Heart left ventricle (tissue), 16 donors: ENCODE measurements at regions not wholly inside any gene's neighbourhood (a gene's known extent, or its start where the extent isn't known, plus 50 kb on each side); places are given as distances from the start of the nearest gene placed in this dataset.

Experiments
- ATAC-seq, 4 donors: fragments of 200-7000 bp; cut with Tn5 transposase; one replicate each; pipeline ENCODE4 v1.9.1; 2020 to 2022; ENCODE audit warnings: moderate library complexity in 4 of 4, mild to moderate bottlenecking in 3 of 4, moderate number of reproducible peaks in 1 of 4
- DNase-seq, 5 donors: peaks; one replicate each; pipeline ENCODE4 v3.0.0-alpha.2; 2020
- H3K27ac ChIP-seq, 12 donors: fragments of 200-600 bp; sonication (generic) in 4 of 12; one replicate each; pipeline versions ENCODE4 v1.5.0 to v1.8.0; 2016 to 2022; ENCODE audit warnings: mild to moderate bottlenecking in 2 of 12
- H3K27me3 ChIP-seq, 9 donors: fragments of 200-600 bp; sonication (generic) in 2 of 9; one replicate each; pipeline versions ENCODE4 v1.5.1 to v1.8.0; 2016 to 2022; ENCODE audit warnings: mild to moderate bottlenecking in 3 of 9
- H3K36me3 ChIP-seq, 9 donors: fragments of 200-600 bp; sonication (generic) in 2 of 9; one replicate each; pipeline versions ENCODE4 v1.5.0 to v1.8.0; 2018 to 2022; ENCODE audit warnings: mild to moderate bottlenecking in 2 of 9
- H3K4me1 ChIP-seq, 12 donors: fragments of 200-600 bp; sonication (generic) in 4 of 12; one replicate each; pipeline versions ENCODE4 v1.5.0 to v1.8.0; 2016 to 2022; ENCODE audit warnings: mild to moderate bottlenecking in 3 of 12
- H3K4me3 ChIP-seq, 12 donors: fragments of 200-600 bp; sonication (generic) in 4 of 12; one replicate each; pipeline versions ENCODE4 v1.5.0 to v1.8.0; 2017 to 2022; ENCODE audit warnings: mild to moderate bottlenecking in 9 of 12, moderate library complexity in 4 of 12
- H3K9me3 ChIP-seq, 12 donors: fragments of 200-600 bp; sonication (generic) in 4 of 12; one replicate each; pipeline versions ENCODE4 v1.5.0 to v1.8.0; 2016 to 2022; ENCODE audit warnings: mild to moderate bottlenecking in 1 of 12
- CTCF ChIP-seq, 12 donors: fragments of 200-600 bp; sonication (generic) in 4 of 12; IDR thresholded peaks; one replicate each; pipeline versions ENCODE4 v1.5.0 to v1.8.0; 2018 to 2022; ENCODE audit warnings: antibody characterized with exemption in 12 of 12, mild to moderate bottlenecking in 5 of 12
- POLR2A ChIP-seq, 2 donors: fragments of 450-650 bp; IDR thresholded peaks; one replicate each; pipeline ENCODE4 v1.6.1; 2017; ENCODE audit warnings: antibody characterized with exemption in 2 of 2, mild to moderate bottlenecking in 2 of 2, moderate library complexity in 2 of 2
- WGBS, 4 donors: extraction: QIAGEN DNeasy Blood & Tissue Kit in 2 of 4; methylation state at CpG; one replicate each; pipeline versions ENCODE4 v1.1.5 to v1.1.7; 2013 to 2018; 5-methylcytosine and 5-hydroxymethylcytosine counted together
- intact Hi-C, 10 donors: fragments of 100-400 bp; cut with DNase I; formaldehyde crosslinking; loops; one replicate each; pipeline versions ENCODE4 v1.11.1 to v1.14.2; 2022
- donor health status: ischemic (EF 13 %, LVEDD 7.1; RV severe dilation, severe dysfunction).
- donor health status: healthy with polysubstance abuse.
- donor health status: DM: no; HTN: yes; CAD: no.
- donor health status: DM: no; HTN: no; CAD: no.
- donor health status: ischemic (EF 25% LVEDD 6.9; RV normal size, moderate dysfunction).
- donor health status: ischemic (EF 25% LVEDD 5.7; RV mildly dilated, moderate dysfunction).
- donor health status: healthy.
- donor health status: DM: yes; HTN: yes; CAD: no.
- donor health status: ischemic (EF 35%, LVEDD 5.7; RV mildly dilated, moderate dysfunction).
- donor health status: nonischemic (EF 11% LVEDD 7.7; RV severe dilation, severe dysfunction).
- donor health status: DM: yes; HTN: yes; CAD: no.
- donor health status: PGD.
- donor health status: ischemic (EF 29% LVEDD 5.4; RV normal size, mild dysfunction).
- donor health status: nonischemic (EF 23%, LVEDD 6.1; RV moderate dilation, normal function).

GRCh38 chr19:13600091-13600490, 93.8 kb upstream of the CACNA1A start:
- no peaks in the 10 kb centered on the region for H3K36me3 ChIP-seq
- H3K27ac ChIP-seq = no peak overlapping the region
- H3K27me3 ChIP-seq = peaks cover 0 to 38% (median 0%) of the 10 kb centered on the region in 9 donors
- no peak overlapping the region for H3K4me3 ChIP-seq
- peaks cover 0 to under 1% (median 0%) of the 10 kb centered on the region in 12 donors for H3K4me1 ChIP-seq
- TF ChIP-seq POLR2A (IDR thresholded peaks at IDR 0.05) = no peak
- no peak for TF ChIP-seq CTCF (IDR thresholded peaks at IDR 0.05)
- WGBS, 4 donors = 77 to 85% (median 84%) methylated on average over 9 of the region's 9 CpGs
- no peak for DNase-seq
- ATAC-seq = no peak
- H3K9me3 ChIP-seq = no peaks in the 10 kb centered on the region
- intact Hi-C loops = no loop called here

- no peak for DNase-seq
- Histone ChIP-seq H3K9me3 (no peaks in the 10 kb centered on the region), H3K27me3 (peaks cover 0 to 40% (median 0%) of the 10 kb centered on the region in 9 donors), H3K4me1 (no peaks in the 10 kb centered on the region), H3K4me3 (no peak overlapping the region), H3K27ac (no peak overlapping the region), H3K36me3 (no peaks in the 10 kb centered on the region)
- intact Hi-C loops = loop anchor here (2.0 to 10.0 kb wide), 9 partner anchors 118 to 625 kb away; partner anchors contain the start of genes NANOS3 (in 2 of the 10), MISP3 (in 1 of the 10) and PALM3 (in 1 of the 10)
- TF ChIP-seq POLR2A (IDR thresholded peaks at IDR 0.05) = no peak
- TF ChIP-seq CTCF (IDR thresholded peaks at IDR 0.05) = no peak
- WGBS, 4 donors = 77 to 84% (median 79%) methylated on average over 22 of the region's 22 CpGs
- ATAC-seq = no peak
These were observed 93.4 kb upstream of the CACNA1A start for GRCh38 chr19:13599681-13600080.

- no peaks in the 10 kb centered on the region for H3K9me3 ChIP-seq
- H3K4me3 ChIP-seq = no peak overlapping the region
- DNase-seq (no peak), ATAC-seq (no peak)
- no peak overlapping the region for H3K27ac ChIP-seq
- no peak for TF ChIP-seq POLR2A (IDR thresholded peaks at IDR 0.05)
- no peak for TF ChIP-seq CTCF (IDR thresholded peaks at IDR 0.05)
- H3K4me1 ChIP-seq = no peaks in the 10 kb centered on the region
- H3K27me3 ChIP-seq = peaks cover 0 to 49% (median 0%) of the 10 kb centered on the region in 9 donors
- intact Hi-C loops = loop anchor here (2.0 to 10.0 kb wide), 9 partner anchors 119 to 623 kb away; partner anchors contain the start of genes NANOS3 (in 2 of the 10), MISP3 (in 1 of the 10) and PALM3 (in 1 of the 10)
- no peaks in the 10 kb centered on the region for H3K36me3 ChIP-seq
These were observed 91.8 kb upstream of the CACNA1A start for GRCh38 chr19:13598098-13598497.

- DNase-seq (peak in 4 of 5 donors; percentile 26 to 54 (median 42)), ATAC-seq (peak; percentile 75 to 83 (median 78))
- no peak overlapping the region for H3K27ac ChIP-seq
- no peaks in the 10 kb centered on the region for H3K36me3 ChIP-seq
- TF ChIP-seq POLR2A (IDR thresholded peaks at IDR 0.05) (no peak), CTCF (IDR thresholded peaks at IDR 0.05) (peak; percentile 34 to 73 (median 64))
- intact Hi-C loops = loop anchor here (1.0 to 10.0 kb wide), 13 partner anchors 120 to 623 kb away; partner anchors contain the start of genes NANOS3 (in 2 of the 10), MISP3 (in 1 of the 10) and PALM3 (in 1 of the 10)
- H3K4me3 ChIP-seq = no peak overlapping the region
- 0 to 2% (median 1%) methylated on average over 3 of the region's 3 CpGs for WGBS, 4 donors
- no peaks in the 10 kb centered on the region for H3K4me1 ChIP-seq
- H3K9me3 ChIP-seq = no peaks in the 10 kb centered on the region
- peaks cover 0 to 52% (median 0%) of the 10 kb centered on the region in 9 donors for H3K27me3 ChIP-seq
These were observed 91.4 kb upstream of the CACNA1A start for GRCh38 chr19:13597640-13598039.
